Esophagus squamous epithelium (tissue), 5 donors: ENCODE measurements at regions not wholly inside any gene's neighbourhood (a gene's known extent, or its start where the extent isn't known, plus 50 kb on each side); places are given as distances from the start of the nearest gene placed in this dataset.

Experiments
- DNase-seq: peaks from one replicate; lab custom pipeline; 2025; lab: John Stamatoyannopoulos, UW
- H3K27ac ChIP-seq, 4 donors: fragments of 200-600 bp; sonication (generic); one replicate each; pipeline ENCODE4 v1.5.1; 2016 to 2019; ENCODE audit warnings: mild to moderate bottlenecking in 1 of 4
- H3K27me3 ChIP-seq, 4 donors: fragments of 200-600 bp; sonication (generic); 1 replicate in 3 of 4; 2 replicates in 1 of 4; pipeline versions ENCODE4 v1.5.1 to v1.6.0; 2017 to 2021; ENCODE audit warnings: antibody characterized with exemption in 1 of 4
- H3K36me3 ChIP-seq, 3 donors: fragments of 200-600 bp; sonication (generic); one replicate each; pipeline ENCODE4 v1.5.1; 2016 to 2019
- H3K4me1 ChIP-seq, 3 donors: fragments of 200-600 bp; sonication (generic); one replicate each; pipeline ENCODE4 v1.5.1; 2017 to 2019
- H3K4me3 ChIP-seq, 4 donors: fragments of 200-600 bp; sonication (generic); 1 replicate in 3 of 4; 2 replicates in 1 of 4; pipeline ENCODE4 v1.5.1; 2016 to 2019; ENCODE audit warnings: mild to moderate bottlenecking in 2 of 4, moderate library complexity in 1 of 4
- H3K9me3 ChIP-seq, 3 donors: fragments of 200-600 bp; sonication (generic); one replicate each; pipeline ENCODE4 v1.5.1; 2016 to 2019
- CTCF ChIP-seq, 6 experiments: fragments of 450-650 bp in 4 of 6; fragments of 200-600 bp in 2 of 6; sonication (generic) in 2 of 6; IDR thresholded peaks; one replicate each; pipeline ENCODE4 v1.5.1; 2016 to 2019; ENCODE audit warnings: antibody characterized with exemption in 6 of 6, mild to moderate bottlenecking in 4 of 6, moderate library complexity in 4 of 6
- POLR2A ChIP-seq, 4 donors: fragments of 450-650 bp; IDR thresholded peaks; one replicate each; pipeline ENCODE4 v1.6.1; 2017; ENCODE audit warnings: antibody characterized with exemption in 4 of 4, mild to moderate bottlenecking in 4 of 4, moderate library complexity in 3 of 4
- WGBS, 2 donors: methylation state at CpG; one replicate each; pipeline ENCODE4 v1.1.5; 2018; 5-methylcytosine and 5-hydroxymethylcytosine counted together
- intact Hi-C: fragments of 100-400 bp; cut with DNase I; formaldehyde crosslinking; loops from one replicate; pipeline ENCODE4 v1.15.0; 2022
- donor health status: DM: yes; HTN: yes; CAD: no.

GRCh38 chr13:100941377-100942368 lies 267.1 kb upstream of the TMTC4 start:
- Histone ChIP-seq H3K36me3 (no peaks in the 10 kb centered on the region), H3K9me3 (no peaks in the 10 kb centered on the region), H3K27ac (no peak overlapping the region), H3K4me3 (no peak overlapping the region), H3K4me1 (no peaks in the 10 kb centered on the region), H3K27me3 (no peaks in the 10 kb centered on the region)
- intact Hi-C loops, result no loop called here
- DNase-seq, result no peak
- 67 to 85% methylated on average over 10 of the region's 10 CpGs for WGBS, 2 donors
- TF ChIP-seq POLR2A (IDR thresholded peaks at IDR 0.05) (no peak), CTCF (IDR thresholded peaks at IDR 0.05) (no peak)

- Histone ChIP-seq H3K4me1 (no peaks in the 10 kb centered on the region), H3K27me3 (no peaks in the 10 kb centered on the region), H3K9me3 (no peaks in the 10 kb centered on the region), H3K27ac (no peak overlapping the region), H3K4me3 (no peak overlapping the region), H3K36me3 (no peaks in the 10 kb centered on the region)
- intact Hi-C loops, result no loop called here
- WGBS, 2 donors, result 61 to 69% methylated on average over 4 of the region's 4 CpGs
- no peak for TF ChIP-seq CTCF (IDR thresholded peaks at IDR 0.05)
- no peak for TF ChIP-seq POLR2A (IDR thresholded peaks at IDR 0.05)
- DNase-seq, result no peak
These were observed 266.1 kb upstream of the TMTC4 start for GRCh38 chr13:100940658-100941057.

- intact Hi-C loops, result no loop called here
- TF ChIP-seq POLR2A (IDR thresholded peaks at IDR 0.05) (no peak), CTCF (IDR thresholded peaks at IDR 0.05) (no peak)
- 83 to 100% methylated on average over 1 of the region's 1 CpG for WGBS, 2 donors
- no peak overlapping the region for H3K27ac ChIP-seq
- H3K9me3 ChIP-seq, result no peaks in the 10 kb centered on the region
- H3K27me3 ChIP-seq, result no peaks in the 10 kb centered on the region
- no peaks in the 10 kb centered on the region for H3K36me3 ChIP-seq
- no peak overlapping the region for H3K4me3 ChIP-seq
- H3K4me1 ChIP-seq, result no peaks in the 10 kb centered on the region
- DNase-seq, result no peak
These were observed 259.2 kb upstream of the TMTC4 start for GRCh38 chr13:100933841-100934240.

GRCh38 chr13:100922599-100922998 lies 248.0 kb upstream of the TMTC4 start:
- no peak for TF ChIP-seq POLR2A (IDR thresholded peaks at IDR 0.05)
- no peak for TF ChIP-seq CTCF (IDR thresholded peaks at IDR 0.05)
- Histone ChIP-seq H3K9me3 (no peaks in the 10 kb centered on the region), H3K27me3 (no peaks in the 10 kb centered on the region), H3K36me3 (no peaks in the 10 kb centered on the region), H3K4me1 (no peaks in the 10 kb centered on the region), H3K27ac (no peak overlapping the region), H3K4me3 (no peak overlapping the region)
- 29 to 43% methylated on average over 3 of the region's 3 CpGs for WGBS, 2 donors
- no peak for DNase-seq
- intact Hi-C loops, result no loop called here

GRCh38 chr13:100921139-100921538 lies 246.5 kb upstream of the TMTC4 start:
- Histone ChIP-seq H3K27ac (no peak overlapping the region), H3K9me3 (no peaks in the 10 kb centered on the region), H3K36me3 (no peaks in the 10 kb centered on the region), H3K27me3 (no peaks in the 10 kb centered on the region), H3K4me1 (no peaks in the 10 kb centered on the region), H3K4me3 (no peak overlapping the region)
- WGBS, 2 donors, result 44 to 49% methylated on average over 4 of the region's 4 CpGs
- DNase-seq, result no peak
- TF ChIP-seq POLR2A (IDR thresholded peaks at IDR 0.05), result no peak
- TF ChIP-seq CTCF (IDR thresholded peaks at IDR 0.05), result no peak
- intact Hi-C loops, result no loop called here
